ENCODE measurements at regions not wholly inside any gene's neighbourhood (a gene's known extent, or its start where the extent isn't known, plus 50 kb on each side); places are given as distances from the start of the nearest gene placed in this dataset.

DNA sequence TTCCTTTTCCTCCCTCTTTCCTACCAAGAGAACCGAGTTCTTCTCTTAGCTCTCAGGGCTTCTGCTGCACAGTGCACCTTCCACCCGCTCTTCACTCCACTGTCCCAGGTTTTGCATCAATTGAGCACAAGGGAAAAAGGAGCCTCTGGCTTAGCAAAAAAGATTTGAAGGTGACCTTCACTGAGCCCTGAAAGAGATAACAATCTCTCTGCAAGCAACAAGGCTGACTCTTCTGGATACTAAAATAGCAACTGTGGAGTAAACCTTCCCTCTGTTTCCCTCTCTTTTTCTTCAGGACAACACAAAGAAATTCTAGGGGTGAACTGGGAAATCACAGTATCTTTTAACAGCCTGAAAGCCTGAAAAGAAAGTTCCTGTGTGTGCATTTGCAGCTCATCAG lies 354.7 kb upstream of the PODXL start:
- Histone ChIP-seq H3K9me3 (no peaks in the 10 kb centered on the region), H3K27ac (no peak overlapping the region), H3K4me3 (no peak overlapping the region), H3K36me3 (no peaks in the 10 kb centered on the region), H3K27me3 (peaks cover 43% of the 10 kb centered on the region), H3K4me1 (no peaks in the 10 kb centered on the region)
- intact Hi-C loops (cut with DNase I) = no loop called here
- no peak for ATAC-seq
- DNase-seq = no peak
- TF ChIP-seq, protein P1, sequence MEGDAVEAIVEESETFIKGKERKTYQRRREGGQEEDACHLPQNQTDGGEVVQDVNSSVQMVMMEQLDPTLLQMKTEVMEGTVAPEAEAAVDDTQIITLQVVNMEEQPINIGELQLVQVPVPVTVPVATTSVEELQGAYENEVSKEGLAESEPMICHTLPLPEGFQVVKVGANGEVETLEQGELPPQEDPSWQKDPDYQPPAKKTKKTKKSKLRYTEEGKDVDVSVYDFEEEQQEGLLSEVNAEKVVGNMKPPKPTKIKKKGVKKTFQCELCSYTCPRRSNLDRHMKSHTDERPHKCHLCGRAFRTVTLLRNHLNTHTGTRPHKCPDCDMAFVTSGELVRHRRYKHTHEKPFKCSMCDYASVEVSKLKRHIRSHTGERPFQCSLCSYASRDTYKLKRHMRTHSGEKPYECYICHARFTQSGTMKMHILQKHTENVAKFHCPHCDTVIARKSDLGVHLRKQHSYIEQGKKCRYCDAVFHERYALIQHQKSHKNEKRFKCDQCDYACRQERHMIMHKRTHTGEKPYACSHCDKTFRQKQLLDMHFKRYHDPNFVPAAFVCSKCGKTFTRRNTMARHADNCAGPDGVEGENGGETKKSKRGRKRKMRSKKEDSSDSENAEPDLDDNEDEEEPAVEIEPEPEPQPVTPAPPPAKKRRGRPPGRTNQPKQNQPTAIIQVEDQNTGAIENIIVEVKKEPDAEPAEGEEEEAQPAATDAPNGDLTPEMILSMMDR (IDR thresholded peaks at IDR 0.05) = no peak

DNA sequence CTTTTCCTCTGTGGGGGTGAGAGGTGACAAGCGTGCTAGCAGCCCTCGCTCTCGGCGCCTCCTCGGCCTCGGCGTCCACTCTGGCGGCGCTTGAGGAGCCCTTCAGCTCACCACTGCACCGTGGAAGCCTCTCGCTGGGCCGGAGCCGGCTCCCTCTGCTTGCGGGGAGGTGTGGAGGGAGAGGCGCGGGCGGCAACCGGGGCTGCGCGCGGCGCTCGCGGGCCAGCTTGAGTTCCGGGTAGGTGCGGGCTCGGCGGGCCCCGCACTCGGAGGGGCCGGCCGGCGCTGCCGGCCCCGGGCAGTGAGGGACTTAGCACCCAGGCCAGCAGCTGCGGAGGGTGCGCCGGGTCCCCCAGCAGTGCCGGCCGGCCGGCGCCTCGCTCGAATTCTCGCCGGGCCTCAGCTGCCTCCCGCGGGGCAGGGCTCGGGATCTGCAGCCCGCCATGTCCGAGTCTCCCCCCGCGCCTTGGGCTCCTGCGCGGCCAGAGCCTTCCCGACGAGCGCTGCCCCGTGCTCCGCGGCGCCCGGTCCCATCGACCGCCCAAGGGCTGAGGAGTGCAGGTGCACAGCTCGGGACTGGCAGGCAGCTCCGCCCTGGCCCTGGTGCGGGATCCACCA lies 352.8 kb upstream of the PODXL start:
- ATAC-seq (peak; percentile 42), DNase-seq (no peak)
- Histone ChIP-seq H3K4me1 (no peaks in the 10 kb centered on the region), H3K36me3 (no peaks in the 10 kb centered on the region), H3K27me3 (peaks cover 43% of the 10 kb centered on the region), H3K9me3 (no peaks in the 10 kb centered on the region), H3K4me3 (no peak overlapping the region), H3K27ac (no peak overlapping the region)
- TF ChIP-seq, protein P1 (IDR thresholded peaks at IDR 0.05) = no peak
- intact Hi-C loops (cut with DNase I) = no loop called here

DNA sequence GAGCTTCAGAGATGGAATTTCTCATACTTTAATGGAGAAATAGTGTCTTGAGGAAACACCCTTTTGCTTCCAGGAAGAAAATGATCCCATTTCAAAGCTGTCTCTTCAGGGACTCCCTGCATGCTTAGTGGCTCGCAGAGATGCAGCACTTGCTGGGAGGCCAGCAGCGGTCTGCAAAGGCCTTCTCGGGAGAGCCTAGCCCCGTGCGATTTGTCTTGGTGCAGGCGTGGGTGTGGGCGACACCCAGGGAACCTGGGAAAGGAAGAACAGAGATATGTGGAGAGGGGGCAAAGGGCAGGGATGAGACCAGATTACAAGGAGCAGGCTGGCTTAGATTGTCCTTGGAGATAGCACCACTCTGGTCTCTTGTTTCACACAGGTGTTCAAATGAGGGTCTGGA lies 352.3 kb upstream of the PODXL start:
- DNase-seq = no peak
- Histone ChIP-seq H3K27me3 (peaks cover 43% of the 10 kb centered on the region), H3K27ac (no peak overlapping the region), H3K9me3 (no peaks in the 10 kb centered on the region), H3K36me3 (no peaks in the 10 kb centered on the region), H3K4me3 (no peak overlapping the region), H3K4me1 (no peaks in the 10 kb centered on the region)
- TF ChIP-seq, protein P1 (IDR thresholded peaks at IDR 0.05) = no peak
- ATAC-seq = no peak
- intact Hi-C loops (cut with DNase I) = no loop called here

DNA sequence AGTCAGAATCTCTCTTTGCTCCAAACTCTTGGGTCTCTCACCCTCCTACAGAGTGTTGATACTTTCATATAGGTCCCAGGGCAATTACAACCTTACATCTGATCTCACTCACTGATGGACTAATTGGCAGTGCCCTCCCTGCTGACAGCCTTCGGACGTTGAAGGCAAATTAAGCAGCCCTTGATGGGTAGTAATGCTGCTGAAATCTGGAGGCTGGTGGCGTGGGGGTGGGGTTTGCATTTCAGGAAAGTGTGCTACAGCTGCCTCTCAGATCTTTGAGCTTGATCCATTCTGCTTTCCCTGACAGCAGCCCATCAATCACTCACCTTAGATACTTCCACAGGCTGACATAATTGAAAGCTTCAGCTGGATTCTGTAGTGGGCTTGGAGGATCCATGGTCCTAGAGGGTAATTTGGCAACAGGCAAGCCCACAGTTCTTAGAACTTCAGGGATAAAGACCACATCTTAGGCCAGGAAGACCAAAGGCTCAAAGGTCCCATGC lies 349.1 kb upstream of the PODXL start:
- Histone ChIP-seq H3K4me1 (no peaks in the 10 kb centered on the region), H3K4me3 (no peak overlapping the region), H3K36me3 (no peaks in the 10 kb centered on the region), H3K9me3 (peaks cover 8% of the 10 kb centered on the region), H3K27ac (no peak overlapping the region), H3K27me3 (peaks cover 24% of the 10 kb centered on the region)
- DNase-seq (no peak), ATAC-seq (no peak)
- intact Hi-C loops (cut with DNase I) = no loop called here
- TF ChIP-seq, protein P1 (IDR thresholded peaks at IDR 0.05) = no peak

DNA sequence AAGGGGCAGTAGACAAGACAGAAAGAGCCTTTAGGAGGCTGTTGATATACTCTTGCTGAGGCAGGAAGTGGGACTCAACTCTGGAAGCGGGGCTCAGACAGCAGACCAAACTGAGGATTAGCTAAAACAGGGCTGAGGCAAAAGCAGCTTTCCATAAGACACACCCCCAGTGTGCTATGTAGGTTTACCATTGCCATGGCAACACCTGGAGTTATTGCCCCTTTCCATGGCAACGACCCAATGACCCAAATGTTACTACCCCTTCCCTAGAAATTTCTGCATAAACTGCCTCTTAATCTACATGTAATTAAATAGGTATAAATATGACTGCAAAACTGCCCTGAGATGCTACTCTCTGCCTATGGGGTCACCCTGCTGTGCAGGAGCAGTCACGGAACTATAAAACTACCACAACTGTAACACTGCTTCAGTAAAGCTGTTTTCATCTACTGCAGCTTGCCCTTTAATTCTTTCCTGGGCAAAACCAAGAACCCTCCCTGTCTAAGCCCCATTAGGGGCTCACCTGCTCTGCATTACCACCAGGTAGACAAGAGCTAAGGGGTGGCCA lies 348.4 kb upstream of the PODXL start:
- H3K27me3 ChIP-seq = peaks cover 18% of the 10 kb centered on the region
- no peak for DNase-seq
- no peaks in the 10 kb centered on the region for H3K4me1 ChIP-seq
- no peak for ATAC-seq
- peaks cover 8% of the 10 kb centered on the region for H3K9me3 ChIP-seq
- no peak overlapping the region for H3K27ac ChIP-seq
- TF ChIP-seq, protein P1 (IDR thresholded peaks at IDR 0.05) = no peak
- H3K4me3 ChIP-seq = no peak overlapping the region
- no peaks in the 10 kb centered on the region for H3K36me3 ChIP-seq
- intact Hi-C loops (cut with DNase I) = no loop called here
